Fibroblast of skin of right quadriceps (primary cell): ENCODE measurements at regions not wholly inside any gene's neighbourhood (a gene's known extent, or its start where the extent isn't known, plus 50 kb on each side); places are given as distances from the start of the nearest gene placed in this dataset.
A peak's percentile ranks its signal among the peaks of the same experiment; 100 is the strongest.
"Not testable (repeated sequence)": the region's sequence is repeated elsewhere in the genome, so short reads cannot be mapped to it uniquely, and the experiment has no call there.

Source experiments
- DNase-seq: peaks from one replicate; pipeline ENCODE4 v3.0.0-alpha.2; 2013

DNA sequence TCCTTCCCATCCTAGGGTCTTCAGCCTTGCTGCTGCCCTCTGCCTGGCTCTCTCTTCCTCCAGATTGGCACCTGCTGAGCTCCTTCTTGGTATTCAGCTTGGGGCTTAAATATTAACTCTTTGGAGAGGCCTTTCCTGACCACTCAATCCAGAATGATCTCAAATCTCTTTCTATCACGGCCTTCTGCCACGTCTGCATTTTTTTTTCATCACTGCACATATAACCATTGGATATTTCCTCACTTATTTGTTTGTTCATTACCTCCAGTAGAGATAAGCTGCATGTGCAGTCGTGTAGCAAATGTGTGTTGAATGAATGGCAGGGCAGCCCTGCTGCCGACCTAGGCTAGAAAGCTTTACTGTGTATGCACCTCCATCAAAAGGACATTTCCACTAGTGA lies 51.6 kb upstream of the MPP7 start:
- no peak for DNase-seq

DNA sequence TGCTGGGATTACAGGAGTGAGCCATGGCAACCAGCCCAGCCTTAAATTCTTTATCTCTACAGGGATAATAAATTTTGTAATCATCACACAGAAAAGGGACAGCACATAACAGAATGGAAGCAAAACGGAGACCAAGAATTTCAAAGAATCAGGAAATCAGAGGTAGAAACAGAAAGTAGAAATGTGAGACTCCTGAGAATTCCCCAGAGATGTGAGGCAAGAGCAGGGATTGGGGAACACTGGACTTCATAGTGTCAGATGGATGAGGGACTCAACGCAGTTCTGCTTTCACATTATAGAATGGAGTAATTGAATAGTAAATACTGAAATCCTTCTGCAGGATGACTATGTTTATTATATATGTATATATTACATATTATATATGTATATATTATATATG lies 52.5 kb upstream of the MPP7 start:
- no peak for DNase-seq

DNA sequence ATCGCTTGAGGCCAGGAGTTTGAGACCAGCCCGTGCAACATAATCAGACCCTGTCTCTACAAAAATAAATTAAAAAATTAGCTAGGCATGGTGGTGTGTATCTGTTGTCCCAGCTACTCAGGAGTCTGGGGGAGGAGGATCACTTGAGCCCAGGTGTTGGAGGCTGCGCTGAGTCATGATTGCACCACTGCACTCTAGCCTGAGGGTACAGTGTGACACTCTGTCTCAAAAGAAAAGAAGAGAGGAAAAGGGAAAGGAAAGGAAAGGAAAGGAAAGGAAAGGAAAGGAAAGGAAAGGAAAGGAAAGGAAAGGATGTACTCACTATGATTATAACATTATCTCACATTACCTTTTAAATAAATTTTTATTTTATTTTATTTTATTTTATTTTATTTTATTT lies 56.5 kb upstream of the MPP7 start:
- DNase-seq: no peak

DNA sequence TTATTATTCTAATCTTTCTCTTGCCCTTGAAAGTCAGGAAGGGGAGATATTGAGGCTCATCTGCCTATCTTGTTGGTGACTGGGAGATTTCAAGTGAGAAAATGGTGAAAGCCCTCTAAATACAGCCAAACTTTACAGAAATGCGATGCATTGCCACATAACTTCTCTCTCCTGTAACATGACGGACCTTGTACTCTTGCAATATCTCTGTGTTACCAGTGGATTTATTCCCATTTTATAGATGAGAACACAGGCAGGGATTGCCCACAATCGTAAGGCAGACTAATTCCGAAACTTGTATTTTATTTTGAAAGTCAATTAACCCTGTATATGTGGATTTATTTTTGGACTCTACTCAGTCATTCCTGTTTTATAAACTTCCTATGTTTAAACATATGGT lies 57.3 kb upstream of the MPP7 start:
- no peak for DNase-seq

DNA sequence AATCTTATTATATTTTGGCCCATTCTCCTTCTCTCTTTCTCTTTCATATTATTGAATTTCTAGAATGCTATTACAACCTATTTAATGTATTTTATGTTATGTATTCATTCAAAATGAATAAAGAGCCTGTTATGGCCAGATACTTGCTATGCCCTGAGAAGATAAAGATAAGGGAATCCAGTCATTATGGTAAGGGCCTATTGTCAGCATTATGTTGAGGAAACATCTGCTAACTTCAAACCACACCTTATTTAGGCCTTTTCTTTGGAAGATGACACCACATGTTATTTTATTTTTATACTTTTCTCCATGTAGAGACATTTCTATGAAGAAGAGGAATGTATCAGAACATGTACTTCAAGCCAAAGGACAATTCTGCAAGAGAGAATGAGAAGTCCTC lies 60.5 kb upstream of the MPP7 start:
- DNase-seq: no peak

DNA sequence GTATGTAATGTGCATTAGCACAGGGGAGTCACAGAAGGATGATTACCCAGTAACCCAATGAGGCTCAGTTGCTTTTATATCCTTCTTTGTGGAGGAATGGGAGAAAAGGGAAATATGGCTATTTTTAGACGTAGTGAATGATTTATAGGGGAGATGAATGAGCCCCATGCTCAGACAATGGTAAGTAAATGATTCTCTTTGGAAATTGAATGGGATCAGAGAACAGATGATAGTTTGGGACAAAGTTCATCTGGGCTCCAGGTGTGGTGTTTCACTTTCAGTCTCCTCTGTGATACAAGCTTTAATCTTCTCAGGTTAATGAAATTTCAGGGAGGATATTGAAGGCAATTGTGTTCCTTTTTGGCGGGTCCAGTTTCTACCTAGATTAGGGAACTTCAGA lies 63.0 kb upstream of the MPP7 start:
- DNase-seq: no peak

DNA sequence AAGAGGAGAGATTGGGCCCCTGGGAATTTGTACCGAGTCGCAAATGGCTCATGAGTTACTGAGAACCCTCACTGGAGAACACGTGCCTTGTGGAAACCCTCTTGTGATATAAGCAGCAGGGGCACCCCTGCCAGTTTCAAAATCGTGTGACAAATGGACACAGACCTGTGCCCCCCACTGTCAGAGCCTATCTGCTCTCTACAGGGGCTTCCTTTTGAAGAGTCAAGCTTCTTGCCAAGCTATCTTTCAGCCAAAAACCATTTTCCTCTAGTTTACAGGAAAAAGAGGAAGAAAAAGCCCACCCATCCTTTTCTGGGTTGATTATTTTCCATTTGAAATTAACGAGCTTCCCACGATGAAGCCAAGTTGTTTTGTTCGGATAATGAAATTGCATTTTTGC lies 64.1 kb upstream of the MPP7 start:
- DNase-seq: no peak

DNA sequence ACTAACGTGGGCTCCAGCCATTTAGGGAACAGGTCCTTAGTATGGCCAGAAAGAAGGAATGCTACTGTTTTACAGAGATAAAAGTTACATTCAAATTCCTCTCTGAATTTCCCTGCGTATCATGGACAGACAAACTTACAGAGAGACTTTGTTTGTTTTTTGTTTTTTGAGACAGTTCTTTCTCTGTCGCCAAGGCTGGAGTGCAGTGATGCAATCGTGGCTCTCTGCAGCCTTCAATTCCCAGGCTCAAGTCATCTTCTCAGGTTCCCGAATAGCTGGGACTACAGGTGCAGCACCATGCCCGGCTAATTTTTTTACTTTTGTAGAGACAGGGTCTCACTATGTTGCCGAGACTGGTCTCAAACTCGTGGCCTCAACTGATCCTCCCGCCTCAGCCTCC lies 64.5 kb upstream of the MPP7 start:
- no peak for DNase-seq

DNA sequence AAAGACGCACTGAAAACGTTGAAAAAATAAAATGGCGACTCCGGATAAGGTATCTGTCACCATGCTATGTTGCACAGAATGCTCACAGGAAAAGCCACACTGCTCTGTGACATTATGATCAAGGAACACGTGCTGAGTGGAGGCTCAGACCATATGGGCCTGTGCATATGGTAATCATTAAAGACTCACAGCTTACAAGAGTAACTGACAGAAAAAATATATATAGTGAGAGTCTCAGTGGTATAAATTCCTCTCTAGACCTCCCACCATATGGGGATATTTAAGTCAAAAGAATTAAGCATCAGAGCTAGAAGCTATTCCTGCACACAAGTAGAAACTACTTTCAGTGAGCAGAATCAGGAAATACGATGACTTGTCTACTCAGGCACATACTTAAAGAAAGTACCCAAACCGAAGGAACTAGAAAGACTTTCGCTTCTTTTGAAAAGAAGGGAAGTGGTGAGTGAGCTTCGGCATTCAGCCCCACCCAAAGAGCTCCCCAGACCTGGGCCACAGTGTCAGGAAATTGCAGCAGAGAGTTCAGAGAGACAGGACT lies 65.1 kb upstream of the MPP7 start:
- DNase-seq: peak; percentile 71

DNA sequence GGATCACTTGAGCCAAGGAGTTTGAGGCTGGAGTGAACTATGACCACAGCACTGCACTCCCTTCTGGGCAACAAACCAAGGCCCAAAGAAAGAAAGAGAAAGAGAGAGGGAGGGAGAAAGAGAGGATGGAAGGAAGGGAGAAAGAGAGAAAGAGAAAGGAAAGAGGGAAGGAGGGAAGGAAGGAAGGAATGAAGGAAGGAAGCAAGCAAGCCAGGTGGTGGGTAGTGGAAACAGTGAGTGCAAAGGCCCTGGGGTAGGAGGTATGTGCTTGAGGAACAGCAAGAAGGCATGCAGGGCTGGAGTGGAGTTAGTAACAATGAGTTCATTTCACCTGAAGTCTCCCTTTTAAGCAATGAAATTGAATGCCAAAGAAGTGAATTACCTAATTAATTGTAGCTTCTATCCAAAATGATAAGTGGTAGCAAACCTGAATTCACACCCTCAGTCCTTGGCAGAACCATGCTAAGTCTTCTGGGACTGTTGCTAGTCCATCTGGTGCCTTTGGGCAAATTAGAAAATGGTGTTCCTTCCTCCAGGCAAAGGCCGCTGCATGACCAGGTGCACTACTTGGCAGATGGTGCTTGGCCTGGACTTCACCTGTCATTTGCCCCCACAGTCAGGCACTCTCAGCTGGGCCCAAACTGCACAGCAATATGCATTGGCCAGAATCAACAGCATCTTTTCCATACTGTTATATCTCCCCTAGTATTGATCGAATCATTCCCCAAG lies 67.4 kb upstream of the MPP7 start:
- no peak for DNase-seq

DNA sequence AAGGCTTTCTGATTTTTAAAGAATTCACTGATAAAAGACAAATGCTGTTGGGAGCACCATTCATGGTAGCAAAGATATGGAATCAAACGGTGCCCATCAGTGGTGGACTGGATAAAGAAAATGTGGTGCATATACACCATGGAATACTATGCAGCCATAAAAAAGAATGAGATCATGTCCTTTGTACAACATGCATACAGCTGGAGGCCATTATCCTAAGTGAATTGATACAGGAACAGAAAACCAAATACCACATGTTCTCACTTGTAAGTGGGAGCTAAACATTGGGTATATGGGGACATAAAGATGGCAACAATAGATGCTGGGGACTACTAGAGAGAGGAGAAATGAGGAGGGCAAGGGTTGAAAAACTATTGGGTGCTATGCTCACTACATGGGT lies 68.8 kb upstream of the MPP7 start:
- DNase-seq: not testable (repeated sequence)

DNA sequence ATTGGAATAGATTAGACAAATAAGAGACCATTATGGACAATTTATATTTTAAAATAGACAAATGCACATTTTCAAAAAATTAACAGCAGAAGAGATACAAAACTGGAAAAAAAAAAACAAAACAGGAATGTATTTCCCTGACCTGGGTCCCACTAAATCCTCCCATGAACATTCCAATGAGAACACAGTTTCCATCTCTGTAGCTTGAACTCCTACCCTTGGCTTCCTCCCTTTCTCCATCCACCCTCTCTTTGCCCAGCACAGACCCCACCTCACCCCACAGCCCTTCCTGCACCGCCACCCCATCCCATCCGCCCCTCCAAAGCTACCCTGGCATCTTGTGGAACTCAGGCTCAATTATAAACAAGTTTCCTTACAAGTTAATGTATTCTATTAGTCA lies 71.2 kb upstream of the MPP7 start:
- DNase-seq: no peak

DNA sequence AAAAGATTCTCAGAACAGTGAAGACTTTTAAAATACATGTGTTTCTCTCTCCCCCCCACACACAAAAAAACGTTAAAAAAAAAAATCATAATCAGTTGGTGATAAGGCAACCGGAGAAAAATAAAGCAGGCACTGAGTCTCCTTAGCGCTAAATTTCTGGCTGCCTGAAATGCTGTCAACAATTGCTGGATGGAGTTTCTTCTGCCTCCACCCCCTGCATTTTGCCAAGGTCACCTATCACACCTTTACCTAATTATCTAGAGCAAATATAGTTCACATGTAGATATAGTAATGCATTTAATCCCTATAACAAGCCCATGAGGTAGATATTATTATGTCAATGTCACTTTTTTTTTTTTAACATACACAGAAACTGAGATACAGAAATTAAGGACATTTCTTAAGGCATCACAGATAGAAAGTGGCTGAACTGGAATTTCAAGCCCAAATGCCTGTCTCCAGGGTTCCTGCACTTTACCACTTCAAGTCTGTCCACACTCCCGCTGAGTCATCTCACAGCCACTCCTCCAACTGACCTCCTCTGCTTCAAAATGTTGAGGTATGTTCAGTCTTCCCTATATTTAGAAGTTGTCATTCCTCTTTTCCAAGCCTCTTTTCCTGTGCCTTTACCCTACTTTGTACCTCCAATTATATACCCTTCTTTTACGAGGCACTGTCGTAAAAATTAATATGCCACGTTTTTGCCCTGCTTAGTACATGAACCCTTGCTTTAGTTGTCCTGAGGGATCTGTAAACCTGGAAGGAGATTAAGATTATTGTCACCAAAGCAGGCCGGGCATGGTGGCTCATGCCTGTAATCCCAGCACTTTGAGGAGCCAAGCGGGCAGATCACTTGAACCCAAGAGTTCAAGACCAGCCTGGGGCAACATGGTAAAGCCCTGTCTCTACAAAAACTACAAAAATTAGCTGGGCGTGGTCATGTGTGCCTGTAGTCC lies 72.8 kb upstream of the MPP7 start:
- peak; percentile 41 for DNase-seq

DNA sequence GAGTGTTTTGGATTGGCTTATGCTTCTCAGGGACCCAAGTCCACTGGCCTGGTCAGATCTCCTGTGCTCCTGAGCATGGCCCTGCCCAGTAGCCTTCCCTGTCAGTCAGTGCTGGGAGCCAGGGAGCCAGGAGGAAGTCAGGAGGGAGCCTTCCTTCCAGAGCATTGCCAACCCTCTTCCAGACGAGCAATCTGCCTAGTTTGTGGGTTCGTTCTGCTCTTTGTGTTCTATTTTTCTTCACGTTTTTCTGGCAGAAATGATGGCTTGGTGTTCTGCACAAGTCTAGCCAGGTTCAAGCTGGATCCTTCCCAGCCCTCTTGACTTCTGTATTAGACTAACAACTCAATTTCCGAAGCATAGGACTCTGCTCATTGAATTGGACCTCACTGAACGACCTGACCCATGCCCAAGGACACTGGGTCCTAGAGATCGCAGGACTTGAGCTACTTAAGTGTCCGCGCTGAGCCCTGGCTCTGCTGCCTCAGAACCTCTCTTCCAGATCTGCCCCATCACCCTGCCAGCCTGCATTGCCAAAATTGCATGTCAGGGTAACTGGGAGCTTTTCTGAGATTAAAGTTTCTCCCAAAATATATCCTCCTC lies 76.2 kb upstream of the MPP7 start:
- DNase-seq: no peak

DNA sequence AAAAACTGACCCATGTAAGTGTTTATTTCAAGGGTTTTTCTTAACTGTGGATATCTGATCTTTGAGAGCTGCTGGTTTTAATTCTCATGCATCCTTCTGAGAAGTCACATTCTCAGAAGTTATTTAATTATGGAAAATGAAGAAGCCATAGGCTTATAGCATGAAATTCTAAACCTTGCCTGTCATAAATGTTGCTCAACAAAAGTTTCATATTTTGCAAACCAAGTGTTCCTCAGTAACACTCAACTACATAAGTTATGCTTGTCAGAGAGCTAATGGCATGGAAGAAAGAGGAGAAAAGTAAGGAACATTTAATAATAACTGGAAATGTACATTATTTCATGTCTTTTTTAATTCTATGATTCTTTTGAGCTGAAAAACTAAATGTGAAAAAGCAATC lies 78.6 kb upstream of the MPP7 start:
- no peak for DNase-seq

DNA sequence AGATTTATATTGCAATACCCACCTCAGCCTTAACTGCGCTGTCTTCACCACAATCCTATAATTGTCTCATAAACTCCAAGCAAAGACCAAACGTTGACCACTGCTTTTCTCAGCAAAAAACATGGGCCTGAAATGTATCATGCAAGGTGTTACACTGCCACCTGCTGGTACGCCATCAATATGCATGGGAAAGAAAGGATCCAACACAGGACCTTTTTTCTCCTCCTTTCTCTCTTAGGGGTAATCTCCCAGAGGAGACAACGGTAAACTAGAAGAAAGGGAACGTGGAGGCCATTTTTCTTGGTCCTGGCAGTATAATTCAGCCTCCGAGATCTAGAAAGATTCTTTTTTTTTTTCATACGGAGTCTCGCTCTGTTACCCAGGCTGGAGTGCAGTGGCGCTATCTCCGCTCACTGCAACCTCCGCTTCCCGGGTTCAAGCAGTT lies 79.1 kb upstream of the MPP7 start:
- DNase-seq: peak; percentile 87

DNA sequence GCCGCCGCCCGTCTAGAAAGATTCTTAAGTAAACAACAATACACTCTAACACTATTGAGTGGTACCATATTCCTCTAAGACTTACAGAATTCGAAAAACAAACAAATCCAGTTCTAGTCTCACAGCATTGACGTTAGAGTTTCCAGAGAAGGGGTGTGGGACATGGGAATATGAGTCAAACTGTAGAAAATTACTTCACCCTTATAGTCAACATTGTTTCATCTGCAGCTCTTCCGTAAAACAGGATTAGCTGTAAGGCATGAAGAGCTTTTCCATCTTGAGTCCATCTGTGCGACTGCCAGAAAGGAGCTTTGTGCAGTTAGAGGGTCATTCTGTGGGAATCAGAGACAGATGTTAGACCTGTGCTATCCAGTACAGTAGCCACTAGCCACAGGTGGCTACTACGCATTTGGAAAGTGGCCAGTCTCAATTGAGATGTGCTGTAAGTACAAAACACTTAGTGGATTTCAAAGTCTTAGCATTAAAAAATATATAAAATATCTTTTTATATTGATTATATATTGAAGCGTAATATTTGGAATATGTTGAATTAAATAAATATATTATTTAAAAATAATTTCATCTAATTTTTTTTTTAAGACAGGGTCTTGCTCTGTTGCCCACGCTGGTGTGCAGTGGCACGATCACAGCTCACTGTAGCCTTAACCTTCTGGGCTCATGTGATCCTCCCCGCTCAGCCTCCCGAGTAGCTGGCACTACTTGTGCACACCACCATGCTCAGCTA lies 79.8 kb upstream of the MPP7 start:
- peak; percentile 58 for DNase-seq

DNA sequence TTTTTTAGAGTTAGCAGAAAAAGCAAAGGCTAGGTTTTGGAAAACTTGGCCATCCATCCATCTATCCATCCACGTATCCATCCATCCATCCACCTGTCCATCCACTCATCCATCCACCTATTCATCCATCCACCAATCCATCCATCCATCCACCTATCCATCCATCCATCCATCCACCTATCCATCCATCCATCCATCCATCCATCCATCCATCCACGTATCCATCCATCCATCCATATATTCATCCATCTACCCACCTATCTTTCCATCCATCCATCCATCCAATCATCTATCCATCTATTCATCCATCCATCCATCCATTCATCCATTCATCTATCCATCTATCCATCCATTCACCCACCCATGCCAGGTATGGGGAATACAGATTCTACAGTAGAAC lies 81.7 kb upstream of the MPP7 start:
- DNase-seq: no peak

DNA sequence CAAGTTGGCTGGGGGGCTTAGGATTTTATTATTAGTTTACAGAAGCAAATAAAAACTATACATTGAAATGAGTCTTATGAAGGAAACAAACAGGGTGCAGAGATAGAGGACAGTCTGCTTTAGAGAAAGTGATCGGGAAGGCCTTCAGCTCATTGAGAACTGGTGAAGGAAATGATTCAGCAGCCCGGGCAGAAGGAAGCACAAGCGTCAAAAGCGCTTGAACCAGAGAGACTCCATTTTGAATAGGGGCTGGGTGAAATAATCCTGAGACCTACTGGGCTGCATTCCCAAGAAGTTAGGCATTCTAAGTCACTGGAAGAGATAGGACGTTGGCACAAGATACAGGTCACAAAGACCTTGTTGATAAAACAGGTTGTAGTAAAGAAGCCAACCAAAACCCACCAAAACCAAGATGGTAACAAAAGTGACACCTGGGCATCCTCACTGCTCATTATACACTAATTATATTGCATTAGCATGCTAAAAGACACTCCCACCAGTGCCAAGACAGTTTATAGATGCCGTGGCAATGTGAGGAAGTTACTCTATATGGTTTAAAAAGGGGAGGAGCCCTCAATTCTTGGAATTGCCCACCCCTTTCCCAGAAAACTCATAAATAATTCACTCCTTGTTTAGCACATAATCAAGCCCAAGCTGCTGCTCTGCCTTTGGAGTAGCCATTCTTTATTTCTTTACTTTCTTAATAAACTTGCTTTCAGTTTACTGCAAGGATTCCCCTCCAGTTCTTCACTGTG lies 83.1 kb upstream of the MPP7 start:
- no peak for DNase-seq

DNA sequence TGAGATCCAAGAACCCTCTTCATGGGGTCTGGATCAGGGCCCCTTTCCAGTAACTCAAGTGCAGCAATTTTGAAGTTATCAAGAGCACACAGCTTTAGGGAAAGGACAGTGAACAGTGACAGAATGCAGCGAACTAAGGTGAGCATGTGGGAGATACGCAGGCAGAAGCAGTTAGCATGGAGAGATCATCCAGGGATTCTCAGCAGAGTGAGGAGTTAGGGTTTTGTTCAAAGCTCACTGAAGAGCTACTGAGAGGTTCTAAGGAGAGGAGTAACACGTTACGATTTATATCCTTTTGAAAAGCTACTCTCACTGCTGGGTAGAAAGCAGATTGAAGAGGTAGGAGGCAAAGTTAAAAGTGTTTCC lies 83.6 kb upstream of the MPP7 start:
- no peak for DNase-seq

DNA sequence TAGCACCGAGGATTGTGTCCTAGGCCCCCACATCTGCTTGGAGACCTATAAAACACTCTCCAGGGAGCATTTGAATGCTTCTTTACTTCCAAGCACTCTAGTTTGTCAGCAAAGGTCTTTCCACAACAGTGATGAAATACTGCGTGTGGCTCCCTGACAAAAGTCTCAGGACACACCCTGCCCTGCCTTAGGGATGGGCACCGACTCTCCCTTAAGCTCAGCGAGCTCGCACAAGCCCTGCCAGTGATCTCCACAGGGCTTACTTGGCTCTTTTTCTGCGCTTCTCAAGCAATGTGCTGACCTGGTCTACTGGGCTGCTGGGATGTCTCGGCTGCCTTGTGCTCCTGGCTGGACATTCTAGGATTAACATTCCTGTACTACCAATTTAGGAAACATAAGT lies 84.3 kb upstream of the MPP7 start:
- no peak for DNase-seq

DNA sequence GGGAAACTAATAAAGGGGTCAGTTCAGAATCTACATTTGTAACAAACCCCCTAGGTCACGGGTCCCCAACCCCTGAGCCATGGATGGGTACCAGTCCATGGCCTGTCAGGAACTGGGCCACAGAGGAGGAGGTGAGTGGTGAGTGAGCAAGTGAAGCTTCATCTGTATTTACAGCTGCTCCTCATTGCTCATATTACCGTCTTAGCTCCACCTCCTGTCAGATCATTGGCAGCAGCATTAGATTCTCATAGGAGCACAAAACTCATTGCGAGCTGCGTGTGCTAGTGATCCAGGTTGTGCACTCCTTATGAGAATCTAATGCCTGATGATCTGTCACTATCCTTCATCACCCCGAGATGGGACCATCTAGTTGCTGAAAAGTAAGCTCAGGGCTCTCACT lies 88.4 kb upstream of the MPP7 start:
- DNase-seq: no peak
